Peyer's patch (tissue), 4 donors: ENCODE measurements at regions not wholly inside any gene's neighbourhood (a gene's known extent, or its start where the extent isn't known, plus 50 kb on each side); places are given as distances from the start of the nearest gene placed in this dataset.
"Not testable (repeated sequence)": the region's sequence is repeated elsewhere in the genome, so short reads cannot be mapped to it uniquely, and the experiment has no call there.

ENCODE experiments used
- DNase-seq, 3 donors: peaks; one replicate each; pipeline ENCODE4 v3.0.0-alpha.2; 2017 to 2019
- H3K27ac ChIP-seq, 4 donors: fragments of 200-600 bp; sonication (generic); one replicate each; pipeline ENCODE4 v1.5.1; 2016 to 2019
- H3K27me3 ChIP-seq, 2 donors: fragments of 200-600 bp; sonication (generic); one replicate each; pipeline ENCODE4 v1.5.1; 2019
- H3K36me3 ChIP-seq, 3 donors: fragments of 200-600 bp; sonication (generic); one replicate each; pipeline ENCODE4 v1.5.1; 2016 to 2019
- H3K4me1 ChIP-seq, 4 donors: fragments of 200-600 bp; sonication (generic); one replicate each; pipeline ENCODE4 v1.5.1; 2016 to 2019
- H3K4me3 ChIP-seq, 4 donors: fragments of 200-600 bp; sonication (generic); 1 replicate in 3 of 4; 2 replicates in 1 of 4; pipeline ENCODE4 v1.5.1; 2016 to 2019; ENCODE audit warnings: mild to moderate bottlenecking in 1 of 4
- H3K9me3 ChIP-seq, 4 donors: fragments of 200-600 bp; sonication (generic); one replicate each; pipeline ENCODE4 v1.5.1; 2016 to 2019; ENCODE audit warnings: mild to moderate bottlenecking in 1 of 4
- POLR2A ChIP-seq, 2 donors: fragments of 450-650 bp; IDR thresholded peaks; one replicate each; pipeline ENCODE4 v1.5.1; 2017; ENCODE audit warnings: antibody characterized with exemption in 2 of 2, mild to moderate bottlenecking in 2 of 2, moderate library complexity in 2 of 2
- TF ChIP-seq, protein P1 (sequence below), 6 experiments: fragments of 450-650 bp in 4 of 6; fragments of 200-600 bp in 2 of 6; sonication (generic) in 1 of 6; IDR thresholded peaks; one replicate each; pipeline ENCODE4 v1.5.1; 2017 to 2019; ENCODE audit warnings: antibody characterized with exemption in 6 of 6, mild to moderate bottlenecking in 3 of 6, moderate library complexity in 1 of 6

DNA sequence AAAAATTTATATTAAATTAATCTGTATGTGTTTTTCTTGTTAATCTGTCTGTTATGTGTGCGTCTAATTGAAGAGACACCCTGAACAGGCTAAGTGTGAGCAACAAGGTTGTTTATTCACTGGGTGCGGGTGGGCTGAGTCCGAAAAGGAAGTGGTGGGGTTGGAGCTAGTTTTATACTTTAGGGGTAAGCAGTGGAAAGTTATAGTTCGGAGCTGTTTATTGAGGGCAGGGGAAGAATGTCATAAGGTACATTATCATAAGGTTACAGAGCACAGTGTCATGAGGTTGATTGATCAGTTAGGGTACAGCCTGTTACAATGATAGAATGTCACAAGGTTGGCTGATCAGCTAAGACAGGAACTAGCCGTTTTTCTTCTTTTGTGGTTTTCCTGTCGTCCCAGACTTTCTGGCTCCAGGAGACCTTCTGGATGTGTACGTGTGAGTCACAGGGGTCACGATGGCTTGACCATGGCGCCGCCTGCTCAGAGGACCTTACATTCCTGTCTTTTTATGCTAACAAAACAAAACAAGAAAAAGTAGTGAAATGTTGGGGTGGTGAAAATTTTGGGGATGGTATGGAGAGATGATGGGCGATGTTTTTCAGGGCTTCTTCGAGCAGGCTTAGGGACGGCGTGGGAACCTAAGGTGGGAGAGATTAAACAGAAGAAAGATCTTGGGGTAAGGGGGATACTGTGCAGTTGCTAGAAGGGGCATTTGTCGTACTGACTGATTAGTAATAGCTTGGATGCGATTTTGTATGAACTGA is 754.0 kb upstream of the ADGRB3 start:
- TF ChIP-seq, protein P1, sequence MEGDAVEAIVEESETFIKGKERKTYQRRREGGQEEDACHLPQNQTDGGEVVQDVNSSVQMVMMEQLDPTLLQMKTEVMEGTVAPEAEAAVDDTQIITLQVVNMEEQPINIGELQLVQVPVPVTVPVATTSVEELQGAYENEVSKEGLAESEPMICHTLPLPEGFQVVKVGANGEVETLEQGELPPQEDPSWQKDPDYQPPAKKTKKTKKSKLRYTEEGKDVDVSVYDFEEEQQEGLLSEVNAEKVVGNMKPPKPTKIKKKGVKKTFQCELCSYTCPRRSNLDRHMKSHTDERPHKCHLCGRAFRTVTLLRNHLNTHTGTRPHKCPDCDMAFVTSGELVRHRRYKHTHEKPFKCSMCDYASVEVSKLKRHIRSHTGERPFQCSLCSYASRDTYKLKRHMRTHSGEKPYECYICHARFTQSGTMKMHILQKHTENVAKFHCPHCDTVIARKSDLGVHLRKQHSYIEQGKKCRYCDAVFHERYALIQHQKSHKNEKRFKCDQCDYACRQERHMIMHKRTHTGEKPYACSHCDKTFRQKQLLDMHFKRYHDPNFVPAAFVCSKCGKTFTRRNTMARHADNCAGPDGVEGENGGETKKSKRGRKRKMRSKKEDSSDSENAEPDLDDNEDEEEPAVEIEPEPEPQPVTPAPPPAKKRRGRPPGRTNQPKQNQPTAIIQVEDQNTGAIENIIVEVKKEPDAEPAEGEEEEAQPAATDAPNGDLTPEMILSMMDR (IDR thresholded peaks at IDR 0.05): no peak
- no peak for TF ChIP-seq POLR2A (IDR thresholded peaks at IDR 0.05)
- H3K27me3 ChIP-seq: no peaks in the 10 kb centered on the region
- H3K4me1 ChIP-seq: no peaks in the 10 kb centered on the region
- H3K9me3 ChIP-seq: peaks cover 0 to 5% (median 0%) of the 10 kb centered on the region in 4 donors
- no peak for DNase-seq
- H3K4me3 ChIP-seq: no peak overlapping the region
- H3K27ac ChIP-seq: no peak overlapping the region
- H3K36me3 ChIP-seq: no peaks in the 10 kb centered on the region

DNA sequence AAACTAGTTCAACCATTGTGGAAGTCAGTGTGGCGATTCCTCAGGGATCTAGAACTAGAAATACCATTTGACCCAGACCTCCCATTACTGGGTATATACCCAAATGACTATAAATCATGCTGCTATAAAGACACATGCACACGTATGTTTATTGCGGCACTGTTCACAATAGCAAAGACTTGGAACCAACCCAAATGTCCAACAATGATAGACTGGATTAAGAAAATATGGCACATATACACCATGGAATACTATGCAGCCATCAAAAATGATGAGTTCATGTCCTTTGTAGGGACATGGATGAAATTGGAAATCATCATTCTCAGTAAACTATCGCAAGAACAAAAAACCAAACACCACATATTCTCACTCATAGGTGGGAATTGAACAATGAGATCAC is 754.7 kb upstream of the ADGRB3 start:
- H3K36me3 ChIP-seq, H3K4me1 ChIP-seq, H3K27ac ChIP-seq, H3K9me3 ChIP-seq, H3K4me3 ChIP-seq, H3K27me3 ChIP-seq, DNase-seq: not testable (repeated sequence)

DNA sequence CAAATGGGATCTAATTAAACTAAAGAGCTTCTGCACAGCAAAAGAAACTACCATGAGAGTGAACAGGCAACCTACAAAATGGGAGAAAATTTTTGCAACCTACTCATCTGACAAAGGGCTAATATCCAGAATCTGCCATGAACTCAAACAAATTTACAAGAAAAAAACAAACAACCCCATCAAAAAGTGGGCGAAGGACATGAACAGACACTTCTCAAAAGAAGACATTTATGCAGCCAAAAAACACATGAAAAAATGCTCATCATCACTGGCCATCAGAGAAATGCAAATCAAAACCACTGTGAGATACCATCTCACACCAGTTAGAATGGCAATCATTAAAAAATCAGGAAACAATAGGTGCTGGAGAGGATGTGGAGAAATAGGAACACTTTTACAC is 755.2 kb upstream of the ADGRB3 start:
- not testable (repeated sequence) for H3K4me3 ChIP-seq, H3K4me1 ChIP-seq, H3K27me3 ChIP-seq, H3K27ac ChIP-seq, DNase-seq, H3K9me3 ChIP-seq, H3K36me3 ChIP-seq

DNA sequence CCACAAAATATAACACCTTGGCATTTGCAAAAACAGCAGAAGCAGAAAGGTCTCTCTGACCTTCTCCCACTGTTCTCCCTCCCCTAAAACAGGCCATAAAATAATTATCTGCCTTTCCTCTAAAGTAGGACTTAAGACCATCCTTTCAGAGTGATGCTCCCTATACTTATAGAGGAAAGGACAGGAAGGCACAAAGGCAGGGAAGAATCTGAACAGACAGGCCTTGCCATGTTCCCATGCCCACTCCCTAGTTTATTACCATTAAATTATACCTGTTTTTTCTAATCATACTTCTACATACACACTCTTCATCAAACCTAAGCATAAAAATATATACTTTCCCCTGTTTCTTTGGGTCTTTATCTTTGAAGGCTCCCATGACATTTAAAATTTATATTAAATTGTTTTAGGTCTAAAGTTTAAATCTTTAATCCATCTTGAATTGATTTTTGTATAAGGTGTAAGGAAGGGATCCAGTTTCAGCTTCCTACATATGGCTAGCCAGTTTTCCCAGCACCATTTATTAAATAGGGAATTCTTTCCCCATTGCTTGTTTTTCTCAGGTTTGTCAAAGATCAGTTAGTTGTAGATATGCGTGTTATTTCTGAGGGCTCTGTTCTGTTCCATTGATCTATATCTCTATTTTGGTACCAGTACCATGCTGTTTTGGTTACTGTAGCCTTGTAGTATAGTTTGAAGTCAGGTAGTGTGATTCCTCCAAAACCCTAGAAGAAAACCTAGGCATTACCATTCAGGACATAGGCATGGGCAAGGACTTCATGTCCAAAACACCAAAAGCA is 755.8 kb upstream of the ADGRB3 start:
- not testable (repeated sequence) for H3K27me3 ChIP-seq, DNase-seq, H3K9me3 ChIP-seq, H3K4me1 ChIP-seq, H3K27ac ChIP-seq, H3K36me3 ChIP-seq, H3K4me3 ChIP-seq

DNA sequence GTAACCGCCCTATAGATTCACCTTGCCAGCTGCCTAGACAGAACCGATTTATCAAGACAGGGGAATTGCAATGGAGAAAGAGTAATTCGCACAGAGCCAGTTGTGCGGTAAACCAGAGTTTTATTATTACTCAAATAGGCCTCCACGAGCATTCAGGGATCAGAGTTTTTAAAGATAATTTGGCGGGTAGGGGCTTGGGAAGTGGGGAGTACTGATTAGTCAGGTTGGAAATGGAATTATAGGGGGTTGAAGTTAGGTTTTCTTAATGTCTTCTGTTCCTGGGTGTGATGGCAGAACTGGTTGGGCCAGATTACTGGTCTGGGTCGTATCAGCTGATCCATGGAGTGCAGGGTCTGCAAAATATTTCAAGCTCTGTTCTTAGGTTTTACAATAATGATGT is 756.9 kb upstream of the ADGRB3 start:
- not testable (repeated sequence) for DNase-seq, H3K4me3 ChIP-seq, H3K9me3 ChIP-seq

DNA sequence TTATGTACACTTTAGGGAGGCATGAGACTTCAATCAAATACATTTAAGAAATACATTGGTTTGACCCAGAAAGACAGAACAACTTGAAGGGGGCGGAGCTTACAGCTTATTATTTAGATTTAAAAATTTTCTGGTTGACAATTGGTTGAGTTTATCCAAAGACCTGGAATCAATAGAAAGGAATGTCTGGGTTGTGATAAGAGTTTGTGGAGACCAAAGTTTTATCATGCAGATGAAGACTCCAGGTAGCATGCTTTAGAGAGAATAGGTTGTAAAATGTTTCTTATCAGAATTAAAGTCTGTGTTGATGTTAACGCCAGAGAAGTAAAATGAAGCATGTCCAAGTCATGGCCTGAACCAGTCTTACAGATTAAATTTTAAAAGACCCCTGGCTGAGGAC is 757.8 kb upstream of the ADGRB3 start:
- Histone ChIP-seq H3K4me1 (no peaks in the 10 kb centered on the region), H3K36me3 (no peaks in the 10 kb centered on the region), H3K27ac (no peak overlapping the region), H3K4me3 (no peak overlapping the region), H3K9me3 (no peaks in the 10 kb centered on the region), H3K27me3 (no peaks in the 10 kb centered on the region)
- DNase-seq: no peak
- TF ChIP-seq, protein P1 (IDR thresholded peaks at IDR 0.05): no peak
- TF ChIP-seq POLR2A (IDR thresholded peaks at IDR 0.05): no peak

More for the DNA sequence above, 756.9 kb upstream of the ADGRB3 start:
- not testable (repeated sequence) for H3K36me3 ChIP-seq, H3K27ac ChIP-seq, H3K27me3 ChIP-seq, H3K4me1 ChIP-seq

DNA sequence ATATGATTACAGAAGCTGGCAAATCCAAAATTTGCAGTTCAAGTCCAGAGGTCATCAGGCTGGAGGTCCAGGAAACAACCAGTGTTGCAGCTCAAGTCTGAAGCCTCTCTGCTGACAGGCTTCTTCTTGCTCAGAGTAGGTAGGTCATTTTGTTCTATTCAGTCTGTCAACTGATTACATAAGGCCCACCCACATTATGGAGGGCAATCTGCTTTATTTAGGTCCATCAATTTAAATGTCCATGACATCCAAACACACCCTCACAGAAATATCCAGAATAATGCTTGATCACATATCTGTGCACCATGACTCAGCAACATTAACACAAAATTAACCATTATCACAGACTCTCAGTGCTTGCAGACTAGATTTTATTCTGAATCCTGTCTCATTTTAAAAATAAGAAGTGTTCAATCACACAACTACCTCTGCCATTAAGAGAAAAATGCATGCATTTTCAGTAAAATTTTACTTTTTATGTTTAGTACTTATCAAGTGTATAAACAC is 759.2 kb upstream of the ADGRB3 start:
- TF ChIP-seq, protein P1 (IDR thresholded peaks at IDR 0.05): no peak
- TF ChIP-seq POLR2A (IDR thresholded peaks at IDR 0.05): no peak
- DNase-seq: no peak
- H3K4me3 ChIP-seq: no peak overlapping the region
- peaks cover 0 to 7% (median 0%) of the 10 kb centered on the region in 4 donors for H3K9me3 ChIP-seq
- no peaks in the 10 kb centered on the region for H3K4me1 ChIP-seq
- H3K36me3 ChIP-seq: no peaks in the 10 kb centered on the region
- H3K27ac ChIP-seq: no peak overlapping the region
- H3K27me3 ChIP-seq: no peaks in the 10 kb centered on the region
